ENCODE measurements at regions not wholly inside any gene's neighbourhood (a gene's known extent, or its start where the extent isn't known, plus 50 kb on each side); places are given as distances from the start of the nearest gene placed in this dataset.

- TF ChIP-seq CTCF (IDR thresholded peaks at IDR 0.05; ENCODE audit: low read depth, low read length) (no peak), EZH2phosphoT487 (IDR thresholded peaks at IDR 0.05; ENCODE audit: low read depth) (no peak)
Observed at GRCh38 chrX:4268676-4269075, 555.2 kb upstream of the PRKX start.

Measured in OCI-LY3 (cell line).